ENCODE measurements at regions not wholly inside any gene's neighbourhood (a gene's known extent, or its start where the extent isn't known, plus 50 kb on each side); places are given as distances from the start of the nearest gene placed in this dataset.
"Not testable (repeated sequence)": the region's sequence is repeated elsewhere in the genome, so short reads cannot be mapped to it uniquely, and the experiment has no call there.

DNA sequence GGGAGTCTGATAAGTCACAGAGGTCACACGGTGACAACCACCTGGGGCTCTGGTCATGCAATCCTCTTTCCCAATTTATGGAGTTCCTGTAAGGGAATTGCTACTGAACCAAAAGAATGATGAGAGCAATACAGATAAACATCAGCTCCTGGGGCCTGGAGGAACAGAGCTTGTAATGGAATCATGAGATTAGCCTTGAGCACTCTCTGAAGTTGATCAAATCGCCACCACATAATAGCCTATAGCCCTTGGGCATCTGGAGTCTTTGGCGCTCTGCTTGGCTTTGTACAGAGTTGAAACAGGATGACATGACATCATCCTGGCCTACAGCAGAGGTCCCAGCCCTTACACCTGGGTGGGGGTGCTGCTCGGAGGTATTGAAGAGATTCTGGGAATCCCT is 154.3 kb upstream of the DTNBP1 start:
- DNase-seq (ENCODE audit: insufficient read length, low spot score) (no peak), FAIRE-seq (no peak)

DNA sequence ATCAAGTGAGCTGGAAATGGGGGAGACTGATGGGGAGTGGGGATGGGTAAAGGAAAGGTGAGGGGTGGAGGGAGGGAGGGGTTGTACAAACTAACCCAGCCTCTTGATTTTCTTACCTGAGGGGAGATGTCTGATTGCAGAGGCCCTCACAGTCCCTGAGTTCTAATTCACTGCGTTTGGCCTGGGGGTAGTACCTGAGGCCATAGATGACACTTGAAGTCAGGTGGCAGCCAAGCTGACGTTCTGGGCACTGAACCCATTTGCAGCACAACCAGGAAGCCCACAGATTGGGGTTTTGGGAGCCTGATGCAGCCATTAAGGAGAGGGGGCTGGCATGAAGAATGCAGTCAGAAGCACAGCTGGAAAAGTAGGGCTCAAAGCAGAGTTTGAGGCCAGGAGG is 153.8 kb upstream of the DTNBP1 start:
- DNase-seq (ENCODE audit: insufficient read length, low spot score) (no peak), FAIRE-seq (no peak)

DNA sequence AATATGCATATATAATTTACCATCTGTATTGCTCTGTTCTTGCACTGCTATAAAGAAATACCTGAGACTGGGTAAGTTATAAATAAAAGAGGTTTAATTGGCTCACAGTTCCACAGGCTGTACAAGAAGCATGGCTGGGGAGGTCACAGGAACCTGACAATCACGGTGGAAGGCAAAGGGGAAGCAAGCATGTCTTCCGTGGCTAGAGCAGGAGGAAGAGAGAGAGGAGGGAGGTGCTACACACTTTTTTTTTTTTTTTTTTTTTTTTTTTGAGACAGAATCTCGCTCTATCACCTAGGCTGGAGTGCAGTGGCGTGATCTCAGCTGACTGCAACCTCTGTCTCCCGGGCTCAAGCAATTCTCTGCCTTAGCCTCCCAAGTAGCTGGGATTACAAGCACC is 150.9 kb upstream of the DTNBP1 start:
- FAIRE-seq; DNase-seq (ENCODE audit: insufficient read length, low spot score): not testable (repeated sequence)

DNA sequence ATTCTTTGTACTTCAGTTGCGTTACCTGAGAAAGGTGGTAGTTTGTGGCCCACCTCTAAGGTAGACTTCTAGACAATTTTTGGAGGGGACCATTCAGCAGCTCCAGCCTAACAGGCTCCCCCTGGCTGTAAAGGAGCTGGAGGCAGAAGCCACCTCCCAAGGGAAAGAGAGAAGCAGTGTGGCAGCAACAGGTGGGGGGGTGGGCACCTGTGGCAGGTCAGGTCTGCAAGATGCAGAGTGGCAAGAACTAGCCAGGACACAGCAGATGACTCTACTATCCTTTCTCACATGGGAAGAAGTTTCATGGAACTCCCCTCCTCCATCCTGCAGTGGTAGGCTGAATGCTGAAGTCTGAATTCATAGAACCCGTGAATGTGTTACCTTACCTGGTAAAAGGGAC is 148.3 kb upstream of the DTNBP1 start:
- no peak for FAIRE-seq
- no peak for DNase-seq (ENCODE audit: insufficient read length, low spot score)

DNA sequence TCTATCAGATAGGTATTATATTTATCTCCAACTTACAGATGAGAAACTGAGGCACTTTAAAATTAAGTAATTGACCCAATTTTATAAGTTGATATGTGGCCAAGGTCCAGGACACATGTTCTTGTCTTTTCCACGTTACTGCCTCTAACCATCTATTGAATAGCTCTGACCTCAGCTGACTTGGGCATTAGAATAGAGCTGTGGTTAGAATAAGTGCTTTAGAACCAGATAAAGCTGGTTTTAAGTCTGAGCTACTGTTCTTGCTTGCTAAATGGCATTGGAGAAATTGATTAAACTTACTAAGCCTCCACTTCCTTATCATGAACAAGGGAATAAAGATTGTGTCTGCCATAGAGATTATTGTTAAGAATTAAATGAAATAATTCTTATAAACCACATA is 147.8 kb upstream of the DTNBP1 start:
- no peak for FAIRE-seq
- no peak for DNase-seq (ENCODE audit: insufficient read length, low spot score)

DNA sequence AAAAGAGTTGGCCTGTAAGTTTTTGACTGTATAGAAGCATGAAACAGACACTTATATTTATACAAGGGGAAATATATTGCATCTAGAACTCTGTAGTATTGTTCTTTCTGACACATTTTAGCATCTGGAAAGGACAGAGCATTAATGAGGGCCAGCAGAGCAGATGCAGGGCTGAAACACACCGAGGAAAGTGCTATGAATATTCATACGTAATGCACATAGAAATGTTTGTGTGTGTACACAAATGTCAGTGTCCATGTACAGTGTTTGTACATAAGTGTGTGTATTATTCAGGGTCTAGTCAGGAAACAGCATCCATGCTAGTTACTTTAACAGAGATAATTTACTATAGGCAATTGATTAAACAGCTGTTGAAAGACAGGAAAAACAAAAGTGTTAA is 146.5 kb upstream of the DTNBP1 start:
- DNase-seq (ENCODE audit: insufficient read length, low spot score) (no peak), FAIRE-seq (no peak)

DNA sequence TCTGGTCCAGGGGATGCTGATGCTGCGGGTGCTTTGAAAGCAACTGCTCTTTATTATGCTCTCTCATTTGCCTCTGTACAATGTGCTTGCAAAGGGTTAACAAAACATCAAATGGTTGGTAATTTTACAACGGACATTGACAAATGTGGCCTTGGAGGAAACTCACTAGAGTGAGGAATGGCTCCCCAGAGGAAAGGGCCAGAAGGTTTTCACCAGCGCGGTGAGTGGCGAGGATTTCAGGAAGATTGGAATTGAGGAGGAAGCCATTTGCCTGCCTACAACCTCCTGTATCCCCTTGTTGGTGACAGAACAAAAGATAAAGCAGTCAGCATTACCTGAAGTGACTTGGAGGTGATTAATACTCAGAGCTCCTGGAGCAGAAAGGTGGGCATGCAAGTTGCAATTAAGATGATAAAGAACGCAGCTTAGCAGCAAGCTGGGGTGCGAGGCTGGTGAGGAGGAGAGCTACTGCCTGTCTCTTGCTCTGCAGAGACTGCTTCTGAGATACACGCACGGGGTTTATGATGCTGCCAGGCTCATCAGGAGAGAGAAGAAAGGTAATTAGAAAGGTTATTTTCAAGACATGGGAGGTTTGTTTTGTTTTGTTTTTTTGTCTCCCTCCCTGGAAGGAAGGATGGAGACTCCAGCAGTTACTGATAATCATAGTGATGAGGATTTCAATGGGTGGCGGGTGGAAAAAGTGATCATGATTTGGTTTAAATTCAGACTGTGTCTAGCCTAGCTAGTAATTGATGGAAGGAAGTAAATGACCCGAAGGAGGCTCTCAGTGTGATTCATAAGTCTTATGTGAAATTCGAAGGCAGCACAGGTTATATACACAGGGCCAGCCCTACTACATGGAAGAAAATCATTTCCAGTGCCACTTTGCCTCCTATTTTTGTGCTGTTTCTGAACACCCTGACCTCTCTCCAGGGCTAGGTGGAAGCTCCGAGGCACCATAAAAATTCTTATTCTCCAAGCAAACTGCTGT is 141.6 kb upstream of the DTNBP1 start:
- DNase-seq (ENCODE audit: insufficient read length, low spot score) (no peak), FAIRE-seq (no peak)

DNA sequence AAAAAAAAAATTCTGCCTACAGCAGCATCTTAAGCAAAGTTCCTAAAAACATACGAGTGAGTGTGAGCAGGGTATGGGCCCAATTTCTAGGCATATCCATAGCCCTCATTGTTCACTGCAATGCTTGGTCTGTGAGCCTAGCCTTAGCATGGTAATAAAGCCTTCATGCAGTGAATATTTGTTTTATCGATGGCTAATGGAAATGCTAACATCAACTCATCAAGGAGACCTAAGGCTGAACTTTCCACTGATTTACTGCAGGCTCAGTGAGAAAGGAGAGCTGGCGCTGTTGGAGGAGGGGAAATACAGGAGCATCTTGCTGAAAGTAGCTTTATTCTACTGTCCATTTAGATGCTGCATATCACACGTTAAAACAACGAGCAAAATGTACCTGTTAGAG is 139.6 kb upstream of the DTNBP1 start:
- no peak for FAIRE-seq
- DNase-seq (ENCODE audit: insufficient read length, low spot score) = no peak

DNA sequence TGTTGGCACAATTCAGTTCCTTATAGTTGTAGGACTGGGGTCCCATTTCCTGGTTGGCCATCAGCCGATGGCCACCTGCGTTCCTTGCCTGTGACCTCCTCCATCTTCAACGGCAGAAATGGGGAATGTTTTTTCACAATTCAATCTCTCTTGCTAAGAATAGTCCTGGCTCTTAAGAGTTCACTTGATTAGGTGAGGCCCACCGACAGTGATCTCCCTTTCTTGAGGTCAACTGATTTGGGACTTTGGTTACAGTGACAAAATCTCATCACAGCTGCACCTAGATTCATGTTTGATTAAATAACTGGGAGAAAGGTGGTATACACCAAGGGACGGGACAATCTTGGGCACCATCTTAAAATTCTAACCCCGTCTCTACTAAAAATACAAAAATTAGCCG is 139.1 kb upstream of the DTNBP1 start:
- DNase-seq (ENCODE audit: insufficient read length, low spot score) (no peak), FAIRE-seq (no peak)

DNA sequence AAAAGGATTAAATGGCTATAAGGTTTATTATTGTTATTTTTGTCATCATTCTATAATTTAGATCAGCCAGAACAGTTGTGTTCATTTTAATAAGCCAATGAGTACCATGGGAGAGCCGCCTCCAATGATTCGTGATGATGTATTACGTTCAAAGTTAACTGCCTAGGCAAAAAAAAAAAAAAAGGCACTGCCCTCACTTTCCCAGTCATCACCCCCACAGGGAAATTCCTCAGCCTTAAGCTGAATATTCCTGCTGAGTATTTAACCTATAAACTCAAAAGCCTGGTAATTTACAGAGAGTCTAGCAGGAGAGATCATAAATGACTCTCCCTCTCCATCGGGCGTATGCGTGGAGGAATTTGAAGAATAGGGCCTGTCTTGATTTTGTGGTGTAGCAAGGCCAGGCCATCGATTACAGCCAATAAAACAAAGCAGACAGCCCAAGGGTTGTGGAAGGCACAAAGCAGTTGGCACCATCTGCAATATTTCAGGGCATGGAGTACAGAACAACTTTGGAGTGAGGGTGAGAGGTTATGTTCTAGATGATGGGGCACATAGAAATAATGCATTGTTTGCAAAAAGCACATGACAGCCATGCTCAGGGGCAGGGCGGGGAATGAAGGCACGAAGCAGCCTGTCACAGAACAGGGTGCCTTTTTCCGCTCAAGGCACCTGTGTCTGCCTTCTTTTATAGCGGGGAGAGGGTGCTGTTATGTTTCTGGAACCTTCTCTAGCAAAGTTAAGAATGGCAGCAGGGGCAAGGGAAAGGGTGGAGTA is 138.2 kb upstream of the DTNBP1 start:
- DNase-seq (ENCODE audit: insufficient read length, low spot score) = no peak

DNA sequence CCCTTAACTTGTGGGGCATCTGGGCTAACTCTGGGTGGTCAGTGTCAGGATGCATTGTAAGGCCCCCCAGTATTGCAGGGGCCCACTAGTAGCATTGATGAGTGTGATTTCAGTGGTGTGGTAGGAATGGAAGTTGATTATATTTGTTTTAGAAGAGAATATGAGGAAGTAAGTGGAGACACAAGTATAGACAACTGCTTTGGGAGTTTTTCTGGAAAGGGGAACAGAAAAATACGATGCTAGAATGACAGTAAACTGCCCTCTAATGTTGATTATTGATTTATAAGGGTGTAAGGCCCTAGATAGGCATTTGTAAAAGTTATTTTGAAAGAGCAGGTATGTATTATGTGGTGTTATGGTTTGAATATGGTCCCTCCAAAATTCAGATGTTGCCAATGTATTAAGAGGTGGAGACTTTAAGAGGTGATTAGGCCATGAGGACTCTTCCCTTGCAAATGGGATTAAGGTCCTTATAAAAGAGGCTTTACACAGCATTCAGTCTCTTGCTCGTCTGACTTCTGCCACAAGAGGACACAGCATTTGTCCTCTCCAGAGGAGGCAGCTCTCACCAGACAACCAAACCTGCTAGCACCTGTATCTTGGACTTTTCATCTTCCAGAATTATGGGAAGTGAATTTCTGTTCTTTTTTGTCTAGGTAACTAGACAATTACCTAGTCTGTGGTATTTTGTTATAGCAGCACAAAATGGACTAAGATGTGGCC is 135.9 kb upstream of the DTNBP1 start:
- DNase-seq (ENCODE audit: insufficient read length, low spot score) = no peak
- FAIRE-seq = no peak

More for the DNA sequence above, 138.2 kb upstream of the DTNBP1 start:
- no peak for FAIRE-seq

DNA sequence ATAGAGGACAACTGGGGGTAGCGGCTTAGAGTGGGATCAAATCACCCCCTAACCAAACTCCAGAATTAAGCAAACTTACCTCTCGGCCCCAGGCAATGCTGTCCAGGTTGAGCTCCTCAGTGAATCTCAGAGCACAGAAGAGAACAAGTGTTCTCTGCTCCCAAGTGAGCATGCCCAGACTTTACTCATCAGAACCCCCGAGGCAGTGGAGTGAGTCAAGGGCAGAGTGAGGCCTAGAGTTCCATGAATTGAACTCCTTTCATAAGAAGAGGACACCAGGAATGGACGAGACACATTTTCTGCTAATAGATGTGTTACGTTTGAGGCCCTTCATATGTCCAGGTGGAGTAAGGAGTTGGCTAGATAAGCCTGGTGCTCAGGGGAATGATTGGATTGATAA is 134.0 kb upstream of the DTNBP1 start:
- FAIRE-seq = no peak
- DNase-seq (ENCODE audit: insufficient read length, low spot score) = no peak

DNA sequence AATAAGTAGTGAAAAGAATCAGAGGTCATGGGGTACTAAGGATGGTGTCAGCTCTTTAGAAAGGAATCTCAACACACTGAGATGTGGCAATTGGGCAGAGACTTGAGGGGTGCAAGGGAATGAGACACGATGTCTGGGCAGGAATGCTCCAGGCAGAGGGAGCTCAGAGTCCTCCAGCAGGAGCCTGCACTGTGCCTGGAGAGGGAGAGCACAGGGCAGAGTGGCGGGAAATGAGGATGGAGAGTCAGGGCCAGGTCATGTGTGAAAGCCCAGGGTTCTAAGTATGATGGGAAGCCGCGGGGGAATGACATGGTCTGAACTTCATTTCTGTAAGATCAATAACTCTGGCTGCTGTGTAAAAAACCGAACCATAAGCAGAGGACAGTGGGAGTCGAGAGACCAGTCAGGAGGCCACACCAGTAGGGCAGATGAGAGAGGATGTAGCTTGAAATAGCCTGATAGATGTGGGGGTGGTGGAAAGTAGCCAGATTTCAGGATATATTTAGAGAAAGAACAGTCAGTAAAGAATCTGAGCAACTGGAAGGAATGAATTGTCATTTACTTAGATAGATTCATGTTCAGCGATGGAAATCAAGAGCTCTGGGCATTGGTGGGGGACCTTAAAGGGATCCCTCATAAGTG is 133.4 kb upstream of the DTNBP1 start:
- FAIRE-seq (no peak), DNase-seq (ENCODE audit: insufficient read length, low spot score) (no peak)

DNA sequence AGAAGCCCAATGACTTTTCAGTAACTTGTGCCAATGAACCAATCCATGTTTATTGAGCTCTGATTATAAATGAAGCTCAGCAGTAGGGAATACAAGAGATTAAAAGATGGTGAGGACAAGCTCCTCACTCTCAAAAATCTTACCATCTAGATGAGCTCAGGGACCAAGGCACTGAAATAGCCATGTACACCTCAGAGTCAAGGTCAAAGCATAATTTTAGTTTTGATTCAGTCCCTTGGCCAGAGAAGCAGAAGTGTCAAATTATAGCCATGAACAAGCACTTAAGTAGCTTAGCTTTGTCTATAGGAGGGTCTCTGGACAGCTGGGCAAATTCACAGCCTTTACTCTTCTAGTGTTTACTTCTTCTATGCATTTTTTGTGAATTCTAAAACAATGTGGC is 131.0 kb upstream of the DTNBP1 start:
- no peak for DNase-seq (ENCODE audit: insufficient read length, low spot score)
- FAIRE-seq = no peak

DNA sequence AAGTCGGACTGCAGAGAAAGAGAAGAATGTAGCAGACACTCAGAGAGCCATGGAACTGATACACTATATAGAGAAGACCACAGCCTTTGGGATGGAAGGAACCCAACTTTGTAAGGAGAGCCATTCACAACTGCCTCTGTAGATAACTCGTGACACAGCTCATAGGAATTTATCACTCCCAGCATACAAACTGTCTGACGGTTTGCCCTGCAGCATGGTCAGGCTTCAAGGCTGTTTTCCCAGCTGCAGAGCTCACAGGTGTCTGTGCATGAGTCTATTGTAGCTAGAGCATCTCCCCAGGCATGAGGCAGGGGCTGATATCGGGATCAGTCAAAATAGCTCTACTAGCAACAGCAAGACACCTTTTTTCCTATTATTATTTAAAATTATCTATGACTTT is 130.5 kb upstream of the DTNBP1 start:
- DNase-seq (ENCODE audit: insufficient read length, low spot score) = no peak
- FAIRE-seq = no peak

DNA sequence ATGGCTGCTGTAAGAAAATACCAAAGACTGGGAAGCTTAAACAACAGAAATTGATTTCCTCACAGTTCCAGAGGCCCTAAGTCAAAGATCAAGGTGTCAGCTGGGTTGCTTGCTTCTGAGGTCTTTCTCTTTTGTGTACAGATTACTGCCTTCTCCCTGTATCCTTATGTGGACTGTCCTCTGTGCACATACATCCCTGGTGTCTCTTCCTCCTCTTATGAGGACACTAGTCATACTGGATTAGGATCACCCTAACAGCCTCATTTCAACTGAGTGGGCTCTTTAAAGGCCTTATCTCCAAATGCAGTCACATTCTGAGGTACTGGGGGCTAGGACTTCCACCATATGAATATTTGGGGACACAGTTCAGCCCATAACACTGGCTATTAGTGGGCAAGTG is 130.0 kb upstream of the DTNBP1 start:
- DNase-seq (ENCODE audit: insufficient read length, low spot score) = no peak
- no peak for FAIRE-seq

DNA sequence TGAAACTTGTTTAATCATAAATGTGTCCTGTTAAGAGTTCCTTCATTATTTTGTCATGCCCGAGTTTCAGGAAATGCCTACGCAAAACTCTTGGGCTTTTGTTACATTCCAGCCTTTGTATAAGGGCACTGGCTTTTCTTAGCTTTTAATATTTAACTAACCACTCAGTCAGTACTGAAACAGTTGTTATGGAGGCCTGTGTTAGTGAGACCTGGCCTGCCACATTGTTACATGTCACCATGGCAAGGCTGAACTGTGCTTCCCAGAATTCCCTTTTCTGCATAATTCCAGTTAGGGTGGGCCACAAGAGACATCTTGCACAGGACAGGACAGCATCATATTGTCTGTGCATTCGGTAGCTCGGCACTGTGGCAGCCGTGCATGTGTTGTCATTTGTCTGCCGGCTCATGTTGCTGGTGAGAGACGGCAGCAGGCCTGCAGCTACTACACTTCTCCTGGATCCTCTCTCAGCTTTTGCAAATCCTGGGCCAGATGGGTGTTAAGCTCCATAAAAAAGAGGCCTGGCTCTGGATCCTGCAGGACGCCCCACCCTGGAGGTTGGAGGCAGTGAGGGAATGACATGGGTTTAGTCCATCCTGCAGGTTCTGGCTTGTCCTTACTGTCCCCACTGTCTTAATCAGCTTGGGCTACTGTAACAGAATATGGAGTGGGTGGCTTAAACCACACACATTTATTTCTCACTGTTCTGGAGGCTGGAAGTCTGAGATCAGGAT is 128.8 kb upstream of the DTNBP1 start:
- DNase-seq (ENCODE audit: insufficient read length, low spot score) (no peak), FAIRE-seq (no peak)

DNA sequence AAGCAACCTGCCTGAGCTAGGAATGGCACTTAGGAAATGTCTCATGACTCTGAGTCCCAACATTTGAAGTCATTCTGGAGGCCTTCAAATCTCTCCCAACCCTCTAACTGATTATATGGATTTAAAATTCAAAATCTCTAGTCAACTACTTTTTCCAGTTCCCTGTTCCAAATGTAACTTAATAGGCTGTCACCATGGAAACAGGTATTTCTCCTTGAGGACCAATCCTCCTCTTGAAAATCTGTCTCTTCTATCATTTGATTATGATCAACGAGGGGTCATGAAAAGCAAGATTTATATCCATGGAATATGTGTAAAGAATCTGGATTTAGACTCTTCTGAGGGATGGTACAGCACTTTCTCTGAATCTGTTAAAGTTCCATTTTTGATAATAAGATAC is 127.3 kb upstream of the DTNBP1 start:
- FAIRE-seq = no peak
- no peak for DNase-seq (ENCODE audit: insufficient read length, low spot score)

DNA sequence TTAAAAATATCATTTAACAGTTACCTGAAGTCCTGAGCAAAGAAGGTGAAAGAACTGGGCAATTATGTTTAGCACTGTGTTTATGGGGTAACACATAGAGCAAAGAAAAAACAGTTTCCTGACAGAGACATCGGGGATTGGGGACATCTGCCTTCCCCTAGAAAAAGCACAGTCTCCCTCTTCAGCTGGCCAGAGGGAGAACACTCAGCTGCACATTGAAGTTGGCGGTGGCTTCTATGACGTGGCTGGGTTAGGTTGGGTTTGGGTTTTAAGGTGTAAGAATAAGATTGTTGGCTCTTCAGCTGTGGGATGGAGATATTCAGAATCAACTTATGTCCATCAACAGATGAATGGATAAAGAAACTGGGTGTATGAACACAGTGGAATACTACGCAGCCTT is 124.0 kb upstream of the DTNBP1 start:
- DNase-seq (ENCODE audit: insufficient read length, low spot score) = no peak
- no peak for FAIRE-seq

DNA sequence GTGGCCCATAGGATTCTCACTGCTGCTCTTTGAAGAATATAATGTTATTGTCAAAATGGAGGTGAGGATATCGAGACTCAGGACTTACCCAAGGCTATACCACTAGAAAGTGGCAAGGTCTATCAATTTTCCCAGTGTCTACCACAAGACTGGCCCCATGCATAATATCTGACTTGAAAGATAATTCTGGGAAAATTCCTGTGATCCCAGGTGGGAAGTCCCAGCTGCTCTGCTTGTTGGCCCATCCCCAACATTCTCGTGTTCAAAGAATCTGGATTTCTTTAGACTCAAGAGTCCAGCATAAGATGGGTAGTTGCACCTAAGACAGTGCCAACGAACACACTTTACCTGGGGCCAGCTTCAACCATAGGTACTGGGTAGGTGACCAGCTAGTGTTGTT is 120.7 kb upstream of the DTNBP1 start:
- DNase-seq (ENCODE audit: insufficient read length, low spot score) (no peak), FAIRE-seq (no peak)
